Suprapubic skin (tissue), 3 donors: ENCODE measurements at regions not wholly inside any gene's neighbourhood (a gene's known extent, or its start where the extent isn't known, plus 50 kb on each side); places are given as distances from the start of the nearest gene placed in this dataset.

Experiments used
- EP300 ChIP-seq: sonication (generic); formaldehyde crosslinking; IDR thresholded peaks from one replicate; pipeline ENCODE4 v1.6.1; 2017; ENCODE audit warnings: antibody characterized with exemption
- POLR2A ChIP-seq, 2 donors: fragments of 450-650 bp; IDR thresholded peaks; one replicate each; pipeline ENCODE4 v1.6.1; 2017; ENCODE audit warnings: antibody characterized with exemption in 2 of 2, mild to moderate bottlenecking in 2 of 2, moderate library complexity in 2 of 2
- TF ChIP-seq, protein P1 (sequence below), 2 donors: fragments of 200-600 bp in 1 of 2; fragments of 450-650 bp in 1 of 2; sonication (generic) in 1 of 2; IDR thresholded peaks; one replicate each; pipeline ENCODE4 v1.5.1; 2016 to 2019; ENCODE audit warnings: antibody characterized with exemption in 2 of 2, mild to moderate bottlenecking in 1 of 2, moderate library complexity in 1 of 2

DNA sequence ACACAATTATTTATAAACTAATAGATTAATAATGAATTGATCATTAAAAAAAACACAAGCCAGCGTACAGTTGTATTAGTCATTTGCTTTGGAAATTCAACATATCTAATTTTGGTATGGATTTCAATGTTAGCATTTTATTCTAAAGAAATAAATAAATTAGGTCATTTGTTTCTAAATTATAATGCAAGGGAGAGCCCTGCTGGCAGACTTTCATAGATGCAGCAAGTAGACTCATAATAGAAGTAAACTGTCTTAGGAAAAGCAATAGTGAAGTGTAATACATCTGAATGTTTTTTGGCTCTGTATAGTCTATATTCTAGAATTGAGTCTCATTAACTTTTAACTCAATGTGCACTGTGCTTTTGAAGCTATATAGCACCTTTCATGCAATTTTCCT, 982.4 kb upstream of the MIR17HG start:
- TF ChIP-seq EP300 = no peak
- TF ChIP-seq, protein P1, sequence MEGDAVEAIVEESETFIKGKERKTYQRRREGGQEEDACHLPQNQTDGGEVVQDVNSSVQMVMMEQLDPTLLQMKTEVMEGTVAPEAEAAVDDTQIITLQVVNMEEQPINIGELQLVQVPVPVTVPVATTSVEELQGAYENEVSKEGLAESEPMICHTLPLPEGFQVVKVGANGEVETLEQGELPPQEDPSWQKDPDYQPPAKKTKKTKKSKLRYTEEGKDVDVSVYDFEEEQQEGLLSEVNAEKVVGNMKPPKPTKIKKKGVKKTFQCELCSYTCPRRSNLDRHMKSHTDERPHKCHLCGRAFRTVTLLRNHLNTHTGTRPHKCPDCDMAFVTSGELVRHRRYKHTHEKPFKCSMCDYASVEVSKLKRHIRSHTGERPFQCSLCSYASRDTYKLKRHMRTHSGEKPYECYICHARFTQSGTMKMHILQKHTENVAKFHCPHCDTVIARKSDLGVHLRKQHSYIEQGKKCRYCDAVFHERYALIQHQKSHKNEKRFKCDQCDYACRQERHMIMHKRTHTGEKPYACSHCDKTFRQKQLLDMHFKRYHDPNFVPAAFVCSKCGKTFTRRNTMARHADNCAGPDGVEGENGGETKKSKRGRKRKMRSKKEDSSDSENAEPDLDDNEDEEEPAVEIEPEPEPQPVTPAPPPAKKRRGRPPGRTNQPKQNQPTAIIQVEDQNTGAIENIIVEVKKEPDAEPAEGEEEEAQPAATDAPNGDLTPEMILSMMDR (IDR thresholded peaks at IDR 0.05) = no peak
- no peak for TF ChIP-seq POLR2A (IDR thresholded peaks at IDR 0.05)
